DMS153 (cell line): ENCODE measurements at regions not wholly inside any gene's neighbourhood (a gene's known extent, or its start where the extent isn't known, plus 50 kb on each side); places are given as distances from the start of the nearest gene placed in this dataset.
"Not testable (repeated sequence)": the region's sequence is repeated elsewhere in the genome, so short reads cannot be mapped to it uniquely, and the experiment has no call there.

Source experiments
- DNase-seq: peaks from one replicate; lab custom pipeline; 2025; lab: John Stamatoyannopoulos, UW

DNA sequence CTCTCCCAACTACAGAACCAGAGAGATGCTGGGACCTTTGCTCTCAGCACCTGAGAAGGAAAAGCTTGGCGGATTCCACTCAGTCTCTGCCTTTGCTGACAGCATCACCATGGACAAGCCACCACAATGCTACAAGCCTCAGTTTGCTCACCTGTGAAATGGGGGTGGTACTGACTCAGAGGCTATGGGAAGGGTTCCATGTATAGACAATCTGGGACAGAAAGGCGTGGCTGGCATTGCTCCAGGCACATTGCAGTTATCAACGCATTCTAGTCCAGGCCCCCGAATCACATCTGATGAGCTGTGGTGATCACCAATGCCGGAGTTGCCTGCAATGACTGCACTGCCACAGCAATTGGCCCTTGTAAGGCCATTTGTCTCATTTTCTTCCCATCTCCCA lies 72.6 kb downstream of the ISX start:
- no peak for DNase-seq

DNA sequence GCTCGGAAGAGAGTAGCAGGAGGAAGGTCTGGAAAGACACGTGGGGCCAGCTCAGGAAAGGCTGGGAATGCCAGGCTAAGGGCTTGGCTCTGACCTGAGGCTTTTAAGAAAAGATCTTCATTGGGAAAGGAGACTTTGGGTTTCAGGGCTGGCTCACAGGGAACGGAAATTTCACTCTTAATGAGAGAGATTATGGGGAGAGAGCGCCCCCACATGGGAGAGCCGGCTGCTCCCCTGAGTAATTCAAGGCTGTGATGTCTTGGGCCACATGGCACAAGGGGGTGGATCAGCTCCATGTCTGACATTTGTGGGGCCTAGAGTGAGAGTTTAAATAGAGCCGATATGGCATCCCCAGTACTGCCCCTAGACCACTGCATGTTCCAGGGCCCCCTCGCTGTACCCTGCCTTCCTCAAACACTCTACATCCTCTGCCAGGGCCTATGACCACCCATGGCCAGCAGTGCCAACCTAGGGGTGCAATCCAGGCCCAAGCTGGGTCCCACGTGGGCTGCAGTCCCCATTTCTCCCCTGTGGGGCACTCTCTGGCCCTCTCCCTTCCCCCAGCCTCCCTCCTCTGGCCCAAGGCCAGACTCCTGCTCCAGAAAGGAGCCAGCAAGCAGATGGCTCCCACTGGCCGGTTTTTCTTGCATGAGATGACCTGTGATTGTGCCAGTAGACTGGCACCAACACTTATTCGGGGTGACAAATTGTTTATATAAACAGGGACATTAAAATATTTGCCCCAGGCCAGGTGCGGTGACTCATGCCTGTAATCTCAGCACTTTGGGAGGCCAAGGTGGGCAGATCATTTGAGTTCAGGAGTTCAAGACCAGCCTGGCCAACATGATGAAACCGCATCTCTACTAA lies 75.2 kb downstream of the ISX start:
- DNase-seq: no peak

DNA sequence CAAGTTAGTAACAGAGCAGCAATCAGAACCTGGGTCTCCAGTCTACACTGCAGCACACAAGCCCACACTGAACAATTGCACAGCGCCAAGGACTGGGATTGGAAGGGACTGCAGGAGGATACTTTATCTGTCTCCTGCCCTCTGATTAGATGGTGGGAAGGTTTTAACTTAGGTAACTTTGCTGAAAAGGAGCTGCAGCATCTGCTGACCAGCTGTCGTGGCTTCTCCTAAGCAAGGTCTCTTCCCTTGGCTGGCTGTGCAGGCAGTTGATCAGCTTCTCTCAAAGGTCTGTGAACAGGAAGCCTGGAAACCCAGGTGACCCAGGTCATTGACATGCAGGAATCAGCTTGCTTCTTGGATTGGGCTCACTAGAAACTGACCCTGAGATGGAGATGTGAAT lies 82.4 kb downstream of the ISX start:
- no peak for DNase-seq

DNA sequence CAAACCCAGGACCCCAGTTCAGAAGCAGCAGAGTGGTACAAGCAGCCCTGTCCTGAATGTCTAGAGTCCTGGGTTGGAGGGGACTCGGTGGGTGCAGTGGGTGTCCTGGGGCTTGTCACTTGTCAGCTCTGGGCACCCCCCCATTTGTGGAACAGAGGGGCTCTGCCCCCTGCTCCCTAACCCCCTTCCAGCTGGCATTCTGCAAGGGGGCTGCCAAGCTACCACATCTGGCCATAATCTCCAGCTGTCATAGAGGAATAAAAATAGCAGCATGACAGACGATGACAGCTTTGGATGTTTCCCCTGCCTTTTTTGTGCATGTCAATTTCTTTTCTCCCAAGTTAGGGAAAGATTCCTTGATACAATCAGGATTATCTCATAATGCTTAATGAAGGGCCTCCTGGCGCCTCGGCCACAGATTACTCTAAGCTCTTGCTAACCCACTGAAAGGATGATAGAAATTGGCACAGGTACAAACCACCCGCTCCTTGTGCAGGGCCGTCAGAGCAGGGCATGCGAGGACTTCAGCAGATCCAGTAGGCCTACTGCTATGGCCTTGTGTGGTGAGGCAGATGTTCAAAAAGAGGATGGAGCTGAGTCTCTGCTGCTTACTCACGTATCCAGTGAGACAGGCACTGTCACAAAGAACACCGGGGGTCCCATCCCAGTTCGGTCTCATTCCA lies 83.0 kb downstream of the ISX start:
- DNase-seq: no peak

DNA sequence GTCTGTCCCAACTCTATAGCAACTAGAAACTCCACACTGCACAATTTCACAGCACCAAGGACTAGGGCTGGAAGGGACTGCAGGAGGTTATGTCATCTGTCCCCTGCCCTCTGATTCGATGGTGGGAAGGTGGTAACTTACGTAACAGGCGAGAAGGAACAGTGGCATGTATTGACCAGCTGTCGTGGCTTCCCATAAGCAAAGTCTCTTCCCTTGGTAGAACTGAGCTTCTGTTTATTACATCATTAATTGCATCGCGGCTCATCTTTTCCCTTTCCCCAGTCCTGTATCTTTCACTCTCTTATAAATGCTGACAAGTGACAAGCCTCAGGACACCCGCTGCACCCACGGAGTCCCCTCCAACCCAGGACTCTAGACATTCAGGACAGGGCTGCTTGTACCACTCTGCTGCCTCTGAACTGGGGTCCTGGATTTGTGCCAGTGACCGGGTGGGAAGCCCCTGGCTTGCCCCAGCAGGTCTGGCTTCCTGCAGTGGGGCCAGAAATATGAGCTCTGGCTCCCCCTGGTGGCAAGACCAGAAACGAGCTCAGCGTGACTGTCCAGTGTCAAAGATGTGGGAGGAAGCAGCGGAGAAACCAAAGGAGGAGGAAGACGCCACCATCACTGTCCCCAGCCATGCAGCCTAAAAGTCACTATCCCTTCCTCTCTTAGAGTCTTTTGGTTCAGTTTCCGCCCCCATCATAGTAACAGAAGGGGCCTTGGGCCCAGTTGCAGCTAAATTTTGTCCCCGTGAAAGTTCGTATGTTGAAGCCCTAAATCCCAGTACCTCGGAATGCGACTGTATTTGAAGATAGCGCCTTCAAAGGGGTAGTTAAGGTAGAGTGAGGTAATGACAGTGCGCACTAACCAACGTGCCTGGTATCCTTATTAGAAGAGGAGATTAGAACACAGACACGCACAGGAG lies 84.5 kb downstream of the ISX start:
- DNase-seq: no peak

DNA sequence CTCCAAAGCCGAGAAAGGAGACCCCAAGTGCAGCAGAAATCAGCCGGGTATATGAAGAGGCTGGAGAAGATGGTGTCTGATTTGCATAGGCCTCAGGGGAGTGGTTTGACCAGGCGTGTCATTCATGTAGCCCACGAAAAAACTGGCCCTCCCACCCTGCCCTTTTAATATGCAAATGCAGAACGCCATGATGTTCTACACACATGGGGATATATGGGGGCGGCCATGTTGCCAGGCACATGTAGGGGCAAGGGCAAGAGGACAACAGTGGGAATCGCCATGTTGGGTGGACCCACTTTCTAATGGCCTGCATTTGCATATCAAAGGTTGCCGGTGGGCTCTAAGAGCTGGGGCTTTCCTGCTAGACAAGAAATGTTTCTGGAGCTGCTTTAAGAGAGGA lies 86.4 kb downstream of the ISX start:
- no peak for DNase-seq

DNA sequence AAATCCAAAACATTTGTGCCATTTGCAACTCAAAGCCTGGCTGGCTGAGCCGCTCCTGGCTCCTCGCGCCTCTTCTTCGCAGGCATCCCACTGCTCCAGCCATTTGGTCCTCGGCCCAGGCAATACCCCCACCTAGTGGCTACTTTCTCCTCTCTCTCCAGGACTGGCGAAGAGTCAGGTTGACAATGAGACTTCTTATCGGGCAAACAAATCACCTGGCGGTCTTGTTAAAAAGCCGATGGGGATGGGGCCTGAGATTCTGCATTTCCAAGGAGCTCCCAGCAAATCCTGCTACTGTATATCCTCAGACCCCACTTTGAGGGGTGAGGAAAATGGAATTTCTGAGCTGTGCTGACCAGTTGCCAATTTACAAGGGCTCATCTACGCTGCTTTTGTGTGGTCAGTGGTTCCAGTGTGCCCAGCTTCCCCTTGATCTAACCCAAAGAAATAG lies 89.0 kb downstream of the ISX start:
- peak; percentile 44 for DNase-seq

DNA sequence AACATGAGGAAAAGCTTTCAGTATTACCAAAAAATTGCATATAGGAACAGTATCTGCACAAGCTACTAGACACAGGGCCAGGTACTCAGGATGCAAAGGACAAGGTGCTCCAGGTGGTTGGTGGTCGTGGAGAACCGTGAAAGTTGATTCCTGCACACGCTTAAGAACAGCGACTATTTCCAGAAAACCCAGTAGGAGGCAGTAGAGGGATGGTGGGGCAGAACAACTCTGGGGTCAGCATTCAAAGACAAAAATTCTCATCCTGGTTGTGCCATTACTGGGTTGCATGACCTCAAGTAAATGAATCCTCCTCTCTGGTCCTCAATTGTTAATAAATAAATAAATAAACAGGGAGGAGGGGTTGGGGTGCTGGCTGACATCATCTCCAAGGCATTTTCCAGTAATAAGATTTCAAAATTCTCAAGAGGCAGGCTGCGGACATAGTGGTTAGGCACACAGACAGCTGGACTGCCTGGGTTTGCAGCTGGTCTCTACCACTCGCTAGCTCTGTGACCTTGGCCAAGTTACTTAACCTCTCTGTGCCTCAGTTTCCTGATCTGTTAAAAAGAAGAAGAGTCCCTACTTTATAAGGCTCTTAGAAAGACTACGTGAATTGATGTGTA lies 89.6 kb downstream of the ISX start:
- no peak for DNase-seq

DNA sequence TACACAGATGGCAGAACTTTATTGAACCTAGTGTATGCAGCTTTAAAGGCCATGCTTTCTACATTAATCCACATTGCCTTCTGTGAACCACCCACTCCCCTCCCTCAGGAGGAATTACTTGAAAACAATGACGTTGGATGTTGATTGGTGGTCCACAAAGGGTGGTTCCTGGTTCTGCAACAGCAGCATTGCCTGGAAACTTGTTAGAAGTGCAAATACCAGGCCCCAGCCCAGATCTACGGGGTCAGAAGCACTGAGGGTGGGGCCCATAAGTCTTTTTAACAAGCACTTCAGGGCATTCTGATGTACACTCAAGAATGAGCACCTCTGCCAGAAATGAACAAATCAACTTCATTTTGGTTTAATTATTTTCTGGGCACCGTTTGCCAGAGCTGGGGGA lies 91.0 kb downstream of the ISX start:
- DNase-seq: no peak

DNA sequence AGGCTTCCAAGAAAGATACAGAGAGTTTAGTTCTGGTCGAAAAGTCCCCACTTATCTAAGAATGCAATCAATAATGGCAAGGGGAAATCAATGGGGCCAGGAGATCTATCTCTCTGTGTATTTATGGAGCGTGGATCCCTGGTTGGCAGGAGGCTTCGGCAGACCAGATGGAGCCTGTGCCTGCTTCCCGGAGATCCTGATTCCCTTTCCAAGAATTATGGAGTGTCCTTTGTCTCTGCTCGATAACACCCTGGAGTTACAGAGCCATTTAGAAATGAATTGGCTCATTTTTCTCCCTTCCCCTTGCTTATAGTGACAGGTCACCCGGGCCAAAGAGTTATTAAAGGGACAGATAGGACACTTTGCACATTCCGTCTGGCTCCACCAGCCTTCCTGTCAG lies 92.4 kb downstream of the ISX start:
- DNase-seq: no peak

DNA sequence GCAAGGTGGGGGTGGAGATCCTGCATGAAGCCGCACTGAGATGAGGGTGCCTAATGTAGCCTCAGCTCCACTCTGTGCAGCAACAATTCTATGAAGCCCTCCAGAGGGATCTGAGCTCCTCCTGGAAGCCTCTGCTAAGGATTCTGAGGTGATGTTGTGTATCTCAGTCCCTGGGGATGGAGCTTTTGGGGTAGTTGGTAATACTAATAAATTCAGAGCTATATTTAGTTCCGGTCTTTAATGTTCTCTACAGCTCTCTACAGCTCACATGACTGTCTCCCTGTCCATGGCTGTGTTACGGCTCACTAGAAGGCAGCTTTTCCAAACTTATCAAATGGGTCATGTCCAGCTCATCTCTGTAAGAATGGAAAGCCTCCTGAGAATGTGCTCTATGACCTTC lies 93.4 kb downstream of the ISX start:
- DNase-seq: no peak

DNA sequence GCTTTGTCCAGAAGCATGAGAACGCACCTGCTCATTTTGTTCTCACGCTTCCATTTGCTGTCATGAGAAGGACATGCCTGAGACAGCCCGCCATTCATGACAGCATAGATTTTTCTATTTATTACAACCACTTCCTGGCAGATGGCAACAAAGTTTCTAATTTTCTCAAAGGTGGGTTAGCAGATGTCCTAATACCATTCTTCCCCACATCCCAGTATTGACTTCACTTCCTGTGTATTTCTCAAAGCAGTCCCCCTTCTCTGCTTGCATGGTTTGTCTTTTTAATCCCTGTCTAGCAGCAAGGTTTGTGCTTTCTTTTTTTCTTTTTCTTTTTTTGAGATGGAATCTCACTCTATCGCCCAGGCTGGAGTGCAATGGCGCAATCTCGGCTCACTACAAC lies 94.3 kb downstream of the ISX start:
- DNase-seq: no peak

DNA sequence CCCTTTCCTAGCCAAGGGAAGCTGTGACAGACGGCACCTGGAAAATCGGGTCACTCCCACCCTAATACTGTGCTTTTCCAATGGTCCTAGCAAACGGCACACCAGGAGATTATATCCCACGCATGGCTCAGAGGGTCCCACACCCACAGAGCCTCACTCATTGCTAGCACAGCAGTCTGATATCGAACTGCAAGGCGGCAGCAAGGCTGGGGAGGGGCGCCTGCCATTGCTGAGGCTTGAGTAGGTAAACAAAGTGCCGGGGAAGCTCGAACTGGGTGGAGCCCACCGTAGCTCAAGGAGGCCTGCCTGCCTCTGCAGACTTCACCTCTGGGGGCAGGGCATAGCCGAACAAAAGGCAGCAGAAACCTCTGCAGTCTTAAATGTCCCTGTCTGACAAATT lies 91.4 kb upstream of the HMGXB4 start:
- not testable (repeated sequence) for DNase-seq

DNA sequence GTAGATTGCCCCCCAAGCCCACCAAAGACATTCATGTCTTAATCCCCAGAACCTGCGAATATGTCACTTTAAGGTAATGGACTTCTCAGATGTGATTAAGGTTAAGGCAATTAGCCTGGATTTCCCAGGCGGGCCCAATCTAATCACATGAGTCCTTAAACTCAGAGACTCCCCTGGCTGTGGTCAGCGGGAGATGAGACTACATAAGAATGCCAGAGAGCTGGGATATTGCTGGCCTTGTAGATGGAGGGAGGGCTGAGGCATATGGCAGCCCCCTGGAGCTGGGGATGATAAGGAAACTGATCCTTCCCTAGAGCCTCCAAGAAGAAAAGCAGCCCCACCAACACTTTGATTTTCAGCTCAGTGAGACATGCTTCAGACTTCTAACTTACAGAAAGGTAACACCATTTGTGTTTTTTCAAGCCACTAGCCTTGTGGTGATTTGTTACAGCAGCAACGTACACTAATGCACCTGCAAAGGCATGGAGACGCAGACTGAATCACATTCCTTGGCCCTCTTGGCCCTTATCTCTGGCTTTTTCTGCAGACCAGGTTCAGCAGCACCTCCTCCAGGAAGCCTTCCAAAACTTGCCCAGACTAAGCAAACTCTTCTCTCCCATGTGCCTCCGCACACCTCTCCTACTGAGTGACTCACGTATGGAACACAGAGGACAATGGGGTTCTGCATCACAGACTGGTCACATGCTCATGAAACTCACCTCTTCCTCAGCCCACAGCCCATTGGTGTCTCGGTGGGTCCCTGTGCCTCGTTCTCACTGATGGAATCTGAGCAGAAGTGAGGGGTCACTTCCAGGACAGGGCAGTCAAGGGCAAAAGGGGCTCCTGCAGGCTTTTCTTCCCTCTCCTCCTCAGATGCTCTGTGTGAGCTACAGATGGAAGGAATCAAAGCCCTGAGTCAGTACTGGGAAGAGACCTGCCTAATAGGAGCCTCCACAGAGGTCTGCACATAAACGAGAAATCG lies 86.3 kb upstream of the HMGXB4 start:
- DNase-seq: no peak

DNA sequence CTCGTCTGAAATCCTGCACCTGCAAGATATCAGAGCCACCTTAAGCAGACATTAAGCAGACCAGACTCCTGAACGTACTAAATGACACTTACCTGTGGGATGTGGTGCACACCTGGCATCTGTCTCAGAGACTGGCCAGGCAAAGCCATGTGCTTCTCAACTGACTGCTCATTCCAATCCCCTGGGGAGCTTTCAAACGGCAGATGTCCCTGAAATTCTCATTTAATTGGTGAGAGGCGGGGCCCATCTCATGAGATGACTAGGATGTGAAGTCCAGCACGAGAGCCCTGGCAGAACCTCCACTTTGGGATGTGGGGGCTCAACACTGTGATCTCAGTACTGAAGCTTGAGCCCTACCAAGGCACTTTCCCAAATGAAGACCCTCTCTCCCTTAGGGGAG lies 84.9 kb upstream of the HMGXB4 start:
- DNase-seq: peak; percentile 84

DNA sequence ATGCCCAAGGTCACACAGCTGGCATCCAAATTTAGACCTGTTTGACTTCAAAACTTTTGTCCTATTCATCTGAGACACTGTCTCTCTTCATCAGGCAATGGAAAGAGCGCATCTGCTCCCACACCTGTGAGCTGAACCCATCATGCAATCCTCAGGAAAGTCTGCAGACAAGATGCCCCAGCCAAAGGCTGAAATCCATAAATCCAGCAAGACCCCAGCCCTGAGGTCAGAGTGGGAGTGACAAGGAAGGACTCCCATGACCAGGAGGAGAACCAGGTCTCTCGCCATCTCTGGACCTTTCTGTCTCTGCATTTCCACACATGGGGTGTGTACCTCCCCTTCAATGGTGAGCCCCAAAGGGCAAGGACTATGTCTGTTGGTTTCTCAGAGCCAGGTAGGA lies 83.6 kb upstream of the HMGXB4 start:
- no peak for DNase-seq

DNA sequence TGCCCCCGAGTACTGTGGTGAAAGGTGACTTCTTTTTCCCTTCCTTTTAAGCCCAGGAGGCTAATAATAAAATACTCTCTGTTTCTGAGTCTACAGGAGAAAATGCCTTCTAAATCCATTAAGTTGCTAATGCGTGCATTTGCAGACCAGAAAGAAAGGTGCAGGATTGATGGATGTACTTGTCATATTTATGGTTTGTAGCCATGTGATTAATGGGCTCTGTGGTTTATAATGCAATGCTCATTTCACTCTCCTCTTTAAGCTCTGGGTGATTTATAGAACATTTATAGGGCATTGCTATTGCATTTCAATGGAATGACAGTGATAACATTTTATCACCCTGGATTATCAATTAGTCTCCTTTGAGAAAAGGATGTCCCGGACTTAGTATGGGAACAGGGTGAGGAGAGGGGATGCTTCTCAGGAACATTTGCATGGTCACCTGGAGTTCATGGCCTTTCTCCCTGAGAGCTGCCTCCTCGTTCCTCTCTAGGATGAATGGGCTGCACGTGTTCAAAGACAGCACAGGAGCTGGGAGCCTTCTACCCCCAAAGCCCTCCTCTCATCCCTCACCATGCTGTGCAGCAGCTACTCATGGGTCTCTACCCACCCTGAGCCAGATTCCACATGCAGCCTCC lies 82.8 kb upstream of the HMGXB4 start:
- DNase-seq: peak; percentile 28

DNA sequence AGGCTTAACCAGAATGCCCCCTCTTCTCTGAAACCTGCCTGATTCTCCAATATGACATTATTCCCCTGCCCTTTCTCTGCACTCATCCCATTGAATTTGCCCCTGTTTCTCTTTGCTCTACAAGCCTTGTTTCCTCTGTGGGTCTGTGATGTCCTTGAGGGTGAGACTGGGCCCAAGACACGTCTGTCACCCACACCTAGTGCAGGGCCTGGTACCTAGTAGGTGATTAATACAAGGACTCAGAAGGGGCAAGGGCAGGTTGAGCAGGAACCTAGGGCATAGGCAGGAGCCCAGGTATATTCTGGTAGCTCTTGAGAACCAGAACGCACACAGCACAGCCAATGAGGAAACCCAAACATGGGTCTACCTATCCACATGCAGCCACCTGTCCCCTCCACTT lies 81.9 kb upstream of the HMGXB4 start:
- DNase-seq: no peak

DNA sequence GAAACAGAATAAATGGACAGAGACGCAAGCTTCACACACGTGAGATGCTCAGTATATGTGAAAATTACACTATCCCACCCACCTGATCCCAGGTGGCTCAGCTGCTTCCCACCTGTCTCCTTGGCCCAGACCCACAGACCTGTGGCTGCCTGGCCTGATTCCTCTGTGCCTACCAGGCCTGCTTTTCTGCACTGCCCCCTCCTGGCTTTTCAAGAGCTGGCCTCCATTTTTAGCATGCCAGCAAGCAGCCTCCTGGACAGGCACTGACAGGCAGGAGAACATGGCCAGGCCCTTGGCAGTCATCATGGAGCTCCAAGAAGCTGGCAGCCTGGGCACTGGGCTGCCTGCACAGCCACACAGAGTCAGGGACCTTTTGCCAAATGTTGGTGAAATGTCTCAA lies 79.5 kb upstream of the HMGXB4 start:
- no peak for DNase-seq

DNA sequence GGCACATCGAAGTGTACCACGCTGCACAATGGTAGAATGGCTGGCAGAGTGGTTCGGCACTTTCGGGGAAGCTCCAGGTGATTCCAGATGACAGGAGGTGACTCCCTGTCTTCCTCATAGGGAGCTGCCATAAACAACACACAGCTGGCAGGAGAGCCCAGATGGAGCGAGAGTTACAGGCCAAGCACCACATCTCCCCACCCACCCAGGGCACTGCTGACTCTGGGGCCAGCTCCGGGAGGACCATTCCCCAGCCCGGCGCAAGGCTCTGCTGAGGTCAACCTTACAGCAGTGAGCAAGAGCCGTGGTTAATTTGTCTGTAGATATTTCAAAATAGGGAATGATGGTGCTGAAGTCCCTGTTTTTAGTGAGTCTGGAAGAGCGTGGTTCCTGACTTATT lies 78.8 kb upstream of the HMGXB4 start:
- DNase-seq: no peak
